GM23338 (cell line): ENCODE measurements at regions not wholly inside any gene's neighbourhood (a gene's known extent, or its start where the extent isn't known, plus 50 kb on each side); places are given as distances from the start of the nearest gene placed in this dataset.

Experiments
- ATAC-seq: fragments of 200-7000 bp; cut with Tn5 transposase; 3 replicates; pipeline ENCODE4 v1.9.1; 2020
- DNase-seq: peaks from one replicate; pipeline ENCODE4 v3.0.0-alpha.2; 2015; ENCODE audit warnings: low spot score
- H2AFZ ChIP-seq: fragments of 200-600 bp; sonication (generic); 2 replicates; pipeline ENCODE4 v1.8.0; 2016; ENCODE audit warnings: antibody characterized with exemption, mild to moderate bottlenecking, moderate library complexity
- H3F3A ChIP-seq: fragments of 200-600 bp; sonication (generic); replicated peaks from 2 replicates; pipeline ENCODE4 v1.8.0; 2017; ENCODE audit warnings: antibody characterized with exemption, mixed run types, low read depth
- H3K27ac ChIP-seq: fragments of 200-600 bp; sonication (generic); 2 replicates; pipeline ENCODE4 v1.6.1; 2016; ENCODE audit warnings: low read depth
- H3K27me3 ChIP-seq: fragments of 200-600 bp; sonication (generic); 2 replicates; pipeline ENCODE4 v1.8.0; 2016; ENCODE audit warnings: mild to moderate bottlenecking, mixed run types, moderate library complexity; ENCODE audit not compliant: insufficient read depth
- H3K36me3 ChIP-seq: fragments of 200-600 bp; sonication (generic); 2 replicates; pipeline ENCODE4 v1.8.0; 2016; ENCODE audit warnings: mild to moderate bottlenecking; ENCODE audit not compliant: insufficient read depth
- H3K4me1 ChIP-seq: fragments of 200-600 bp; sonication (generic); 2 replicates; pipeline ENCODE4 v1.8.0; 2016; ENCODE audit warnings: mild to moderate bottlenecking, moderate library complexity; ENCODE audit not compliant: insufficient read depth
- H3K4me2 ChIP-seq: fragments of 200-600 bp; sonication (generic); 2 replicates; pipeline ENCODE4 v1.7.1; 2017; ENCODE audit warnings: mixed run types
- H3K4me3 ChIP-seq: fragments of 200-600 bp; sonication (generic); 2 replicates; pipeline ENCODE4 v1.6.1; 2016; ENCODE audit warnings: mixed run types
- H3K79me2 ChIP-seq: fragments of 200-600 bp; sonication (generic); replicated peaks from 2 replicates; pipeline ENCODE4 v1.8.0; 2017; ENCODE audit warnings: mild to moderate bottlenecking; ENCODE audit not compliant: insufficient read depth
- H3K9me2 ChIP-seq: fragments of 200-600 bp; sonication (generic); 2 replicates; pipeline ENCODE4 v1.8.0; 2017; ENCODE audit not compliant: insufficient read depth
- H4K20me1 ChIP-seq: fragments of 200-600 bp; sonication (generic); replicated peaks from 2 replicates; pipeline ENCODE4 v1.8.0; 2017; ENCODE audit warnings: mild to moderate bottlenecking; ENCODE audit not compliant: insufficient read depth
- H3K27ac Mint-ChIP-seq: 2 replicates; pipeline ENCODE4 v1.8.0; 2020; ENCODE audit warnings: inconsistent platforms, mild to moderate bottlenecking, moderate library complexity, mixed read lengths
- H3K27me3 Mint-ChIP-seq: 3 replicates; pipeline ENCODE4 v1.8.0; 2022; ENCODE audit warnings: low read depth, mild to moderate bottlenecking, moderate library complexity, mixed read lengths, inconsistent platforms; ENCODE audit not compliant: insufficient read depth, poor library complexity
- H3K36me3 Mint-ChIP-seq: 3 replicates; pipeline ENCODE4 v1.8.0; 2021; ENCODE audit warnings: low read depth, mild to moderate bottlenecking, inconsistent platforms, moderate library complexity, mixed read lengths
- H3K4me1 Mint-ChIP-seq: 3 replicates; pipeline ENCODE4 v1.8.0; 2020; ENCODE audit warnings: mild to moderate bottlenecking, inconsistent platforms, mixed read lengths
- H3K4me3 Mint-ChIP-seq: 3 replicates; pipeline ENCODE4 v1.8.0; 2021; ENCODE audit warnings: moderate library complexity, mild to moderate bottlenecking, inconsistent platforms, mixed read lengths
- H3K9me3 Mint-ChIP-seq: 3 replicates; pipeline ENCODE4 v1.8.0; 2020; ENCODE audit warnings: moderate library complexity, mild to moderate bottlenecking, inconsistent platforms, mixed read lengths
- CTCF ChIP-seq, 2 experiments: fragments of 200-600 bp in 1 of 2; sonication (generic) in 1 of 2; conservative IDR thresholded peaks; 2 replicates each; pipeline versions ENCODE4 v1.5.1 to v1.6.1; 2016 to 2017; ENCODE audit warnings: antibody characterized with exemption in 2 of 2, low read depth in 2 of 2, mild to moderate bottlenecking in 2 of 2, moderate library complexity in 1 of 2
- ETS1 ChIP-seq: IDR thresholded peaks from 2 replicates; pipeline ENCODE4 v1.6.1; 2016; ENCODE audit warnings: antibody characterized with exemption
- EZH2 ChIP-seq: fragments of 200-600 bp; sonication (generic); IDR thresholded peaks from one replicate; pipeline ENCODE4 v1.8.0; 2017; ENCODE audit warnings: antibody characterized with exemption, mild to moderate bottlenecking, low read depth; ENCODE audit not compliant: unreplicated experiment
- EZH2phosphoT487 ChIP-seq: fragments of 200-600 bp; sonication (generic); IDR thresholded peaks from one replicate; pipeline ENCODE4 v1.8.1; 2018; ENCODE audit warnings: antibody characterized with exemption; ENCODE audit not compliant: unreplicated experiment
- POLR2AphosphoS5 ChIP-seq: IDR thresholded peaks from 2 replicates; pipeline ENCODE4 v1.6.1; 2016; ENCODE audit warnings: antibody characterized with exemption, low read depth
- STAT1 ChIP-seq: IDR thresholded peaks from one replicate; pipeline ENCODE4 v1.6.1; 2016; ENCODE audit warnings: antibody characterized with exemption; ENCODE audit not compliant: unreplicated experiment
- ZNF114 ChIP-seq: fragments of 250-450 bp; sonication (Bioruptor Pico); IDR thresholded peaks from 2 replicates; pipeline ENCODE4 v1.5.0; 2020; ENCODE audit warnings: mild to moderate bottlenecking, moderate library complexity
- ZNF331 ChIP-seq: fragments of 250-450 bp; sonication (Bioruptor Pico); IDR thresholded peaks from 2 replicates; pipeline ENCODE4 v1.5.0; 2020; ENCODE audit warnings: low read depth, mild to moderate bottlenecking, moderate library complexity
- ZNF462 ChIP-seq: fragments of 250-450 bp; sonication (Bioruptor Pico); IDR thresholded peaks from 2 replicates; pipeline ENCODE4 v1.5.0; 2020; ENCODE audit warnings: mild to moderate bottlenecking, moderate library complexity

DNA sequence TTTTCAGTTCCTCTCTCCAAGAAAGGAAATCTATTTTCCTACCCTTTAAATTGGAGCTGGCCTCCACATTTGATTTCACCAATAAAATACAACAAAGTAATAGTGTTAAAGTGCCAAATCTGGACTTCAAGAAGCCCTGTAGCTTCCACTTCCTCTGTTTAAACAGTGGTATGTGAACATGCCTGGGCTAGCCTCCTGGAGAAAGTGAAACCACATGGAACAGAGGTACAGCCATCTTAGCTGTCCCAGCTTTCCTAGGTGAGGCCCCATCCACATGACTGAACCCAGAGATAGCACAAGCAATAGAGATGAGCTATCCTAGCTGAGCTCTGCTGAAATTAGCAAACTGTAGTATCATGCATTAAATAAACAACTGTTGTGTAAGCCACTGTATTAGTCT is 131.8 kb upstream of the VCX start:
- no peak for ATAC-seq
- Histone ChIP-seq H3K27me3 (no peaks in the 10 kb centered on the region), H3K27ac (no peak overlapping the region), H3K79me2 (no peaks in the 10 kb centered on the region), H3F3A (no peaks in the 10 kb centered on the region), H3K4me1 (peaks cover 10% of the 10 kb centered on the region), H2AFZ (no peak overlapping the region), H3K36me3 (no peaks in the 10 kb centered on the region), H3K9me2 (no peaks in the 10 kb centered on the region), H3K4me2 (no peak overlapping the region), H3K4me3 (no peak overlapping the region), H4K20me1 (no peaks in the 10 kb centered on the region)
- no peak for DNase-seq
- Mint-ChIP-seq H3K27ac (no peak overlapping the region), H3K9me3 (no peaks in the 10 kb centered on the region), H3K36me3 (no peaks in the 10 kb centered on the region), H3K4me3 (no peak overlapping the region), H3K4me1 (peaks cover 14% of the 10 kb centered on the region), H3K27me3 (no peaks in the 10 kb centered on the region)
- TF ChIP-seq ZNF462 (CRISPR knock-in tag) (no peak), CTCF (conservative IDR thresholded peaks at IDR 0.05; ENCODE audit: low read depth in 2 of 2) (no peak), STAT1 (no peak), ZNF114 (CRISPR knock-in tag) (no peak), POLR2AphosphoS5 (no peak), EZH2 (no peak), EZH2phosphoT487 (no peak), ETS1 (no peak), ZNF331 (CRISPR knock-in tag) (no peak)
